KMS-11 (cell line): ENCODE measurements at regions not wholly inside any gene's neighbourhood (a gene's known extent, or its start where the extent isn't known, plus 50 kb on each side); places are given as distances from the start of the nearest gene placed in this dataset.
"Not testable (repeated sequence)": the region's sequence is repeated elsewhere in the genome, so short reads cannot be mapped to it uniquely, and the experiment has no call there.

Experiments used
- H2AFZ ChIP-seq: fragments of 200-600 bp; sonication (generic); 2 replicates; pipeline ENCODE4 v1.6.1; 2016; ENCODE audit warnings: antibody characterized with exemption, mixed run types, low read depth
- H3K27ac ChIP-seq: fragments of 200-600 bp; sonication (generic); 2 replicates; pipeline ENCODE4 v1.6.1; 2016; ENCODE audit warnings: mild to moderate bottlenecking, mixed run types
- H3K27me3 ChIP-seq: fragments of 200-600 bp; sonication (generic); 2 replicates; pipeline ENCODE4 v1.6.1; 2017; ENCODE audit warnings: mild to moderate bottlenecking, low read depth, mixed run types, moderate library complexity; ENCODE audit not compliant: insufficient read depth
- H3K36me3 ChIP-seq: fragments of 200-600 bp; sonication (generic); 2 replicates; pipeline ENCODE4 v1.6.1; 2017; ENCODE audit warnings: mild to moderate bottlenecking, mixed run types; ENCODE audit not compliant: insufficient read depth
- H3K4me1 ChIP-seq: fragments of 200-600 bp; sonication (generic); 2 replicates; pipeline ENCODE4 v1.6.1; 2016; ENCODE audit warnings: mild to moderate bottlenecking, low read depth, mixed run types; ENCODE audit not compliant: poor library complexity, severe bottlenecking
- H3K4me2 ChIP-seq: fragments of 200-600 bp; sonication (generic); 2 replicates; pipeline ENCODE4 v1.7.0; 2016; ENCODE audit warnings: mild to moderate bottlenecking, mixed run types
- H3K4me3 ChIP-seq: fragments of 200-600 bp; sonication (generic); IDR thresholded peaks from 2 replicates; pipeline ENCODE4 v1.6.1; 2017; ENCODE audit warnings: low read depth, low read length, mixed read lengths; ENCODE audit not compliant: insufficient read depth
- H3K79me2 ChIP-seq: fragments of 200-600 bp; sonication (generic); 2 replicates; pipeline ENCODE4 v1.6.1; 2016; ENCODE audit warnings: low read depth, mixed run types; ENCODE audit not compliant: insufficient read depth
- H3K9ac ChIP-seq: fragments of 200-600 bp; sonication (generic); 2 replicates; pipeline ENCODE4 v1.6.1; 2016; ENCODE audit warnings: mild to moderate bottlenecking, mixed run types
- H4K20me1 ChIP-seq: fragments of 200-600 bp; sonication (generic); 2 replicates; pipeline ENCODE4 v1.6.1; 2016; ENCODE audit warnings: mild to moderate bottlenecking, mixed run types; ENCODE audit not compliant: insufficient read depth
- CTCF ChIP-seq: fragments of 200-600 bp; sonication (generic); conservative IDR thresholded peaks from 2 replicates; pipeline ENCODE4 v1.6.1; 2017; ENCODE audit warnings: low read depth, mild to moderate bottlenecking, antibody characterized with exemption, low read length, moderate library complexity, mixed read lengths

GRCh38 chr9:78146241-78146640 lies 89.6 kb upstream of the CEP78 start:
- no peak for TF ChIP-seq CTCF
- H3K4me3 ChIP-seq: no peak overlapping the region
- H3K9ac ChIP-seq: no peak overlapping the region
- H3K79me2 ChIP-seq: no peaks in the 10 kb centered on the region
- no peaks in the 10 kb centered on the region for H3K27me3 ChIP-seq
- H4K20me1 ChIP-seq: no peaks in the 10 kb centered on the region
- no peak overlapping the region for H3K4me2 ChIP-seq
- H2AFZ ChIP-seq: no peak overlapping the region
- H3K27ac ChIP-seq: no peak overlapping the region
- H3K4me1 ChIP-seq: no peaks in the 10 kb centered on the region
- no peaks in the 10 kb centered on the region for H3K36me3 ChIP-seq

GRCh38 chr9:78144663-78145377 lies 91.1 kb upstream of the CEP78 start:
- Histone ChIP-seq H3K4me2 (no peak overlapping the region), H3K36me3 (no peaks in the 10 kb centered on the region), H3K79me2 (no peaks in the 10 kb centered on the region), H3K27ac (no peak overlapping the region), H3K4me3 (no peak overlapping the region), H2AFZ (no peak overlapping the region), H3K9ac (no peak overlapping the region), H3K27me3 (no peaks in the 10 kb centered on the region), H3K4me1 (no peaks in the 10 kb centered on the region), H4K20me1 (no peaks in the 10 kb centered on the region)
- no peak for TF ChIP-seq CTCF

- Histone ChIP-seq H3K27me3 (no peaks in the 10 kb centered on the region), H3K36me3 (no peaks in the 10 kb centered on the region), H3K79me2 (no peaks in the 10 kb centered on the region), H3K4me3 (no peak overlapping the region), H4K20me1 (no peaks in the 10 kb centered on the region), H3K9ac (no peak overlapping the region), H3K4me1 (no peaks in the 10 kb centered on the region), H3K4me2 (no peak overlapping the region), H3K27ac (no peak overlapping the region), H2AFZ (no peak overlapping the region)
- no peak for TF ChIP-seq CTCF
Measured at GRCh38 chr9:78144008-78144381, 91.9 kb upstream of the CEP78 start.

- Histone ChIP-seq H3K36me3 (no peaks in the 10 kb centered on the region), H2AFZ (no peak overlapping the region), H3K4me3 (no peak overlapping the region), H3K27me3 (no peaks in the 10 kb centered on the region), H3K79me2 (no peaks in the 10 kb centered on the region), H3K27ac (no peak overlapping the region), H4K20me1 (no peaks in the 10 kb centered on the region), H3K9ac (no peak overlapping the region), H3K4me2 (no peak overlapping the region), H3K4me1 (no peaks in the 10 kb centered on the region)
- no peak for TF ChIP-seq CTCF
Measured at GRCh38 chr9:78143281-78144007, 92.4 kb upstream of the CEP78 start.

GRCh38 chr9:78142264-78142663 lies 93.6 kb upstream of the CEP78 start:
- not testable (repeated sequence) for H3K4me3 ChIP-seq

More at GRCh38 chr9:78142264-78142663, 93.6 kb upstream of the CEP78 start:
- not testable (repeated sequence) for H4K20me1 ChIP-seq, H2AFZ ChIP-seq, H3K4me1 ChIP-seq, H3K79me2 ChIP-seq, H3K9ac ChIP-seq, H3K27me3 ChIP-seq, H3K4me2 ChIP-seq, H3K27ac ChIP-seq, H3K36me3 ChIP-seq
